Activated CD8-positive, alpha-beta memory T cell treated with anti-CD3 and anti-CD28 coated beads, Interleukin-2, amount 10 ng/mL, durations not matched to agents 7 days and 5 days (primary cell): ENCODE measurements at regions not wholly inside any gene's neighbourhood (a gene's known extent, or its start where the extent isn't known, plus 50 kb on each side); places are given as distances from the start of the nearest gene placed in this dataset.
A peak's percentile ranks its signal among the peaks of the same experiment; 100 is the strongest.
"Not testable (repeated sequence)": the region's sequence is repeated elsewhere in the genome, so short reads cannot be mapped to it uniquely, and the experiment has no call there.

Source experiments
- ATAC-seq: fragments of 150-1000 bp; cut with Tn5 transposase; one replicate; pipeline ENCODE4 v1.10.0; 2021; ENCODE audit warnings: moderate library complexity
- CTCF ChIA-PET: fragments of 350-600 bp; sonication (Branson Sonifier 250); formaldehyde crosslinking; loops from one replicate; lab custom pipeline; 2021; ENCODE audit warnings: antibody characterized with exemption; lab: Charles Lee
- DNase-seq: peaks from one replicate; pipeline ENCODE4 v3.0.0-alpha.2; 2020
- H3K27ac Mint-ChIP-seq: one replicate; pipeline ENCODE4 v1.8.0; 2021; ENCODE audit warnings: mild to moderate bottlenecking, mixed read lengths
- H3K27me3 Mint-ChIP-seq: one replicate; pipeline ENCODE4 v1.8.0; 2021; ENCODE audit warnings: mixed read lengths
- H3K36me3 Mint-ChIP-seq: one replicate; pipeline ENCODE4 v1.8.0; 2021; ENCODE audit warnings: mild to moderate bottlenecking, mixed read lengths
- H3K4me1 Mint-ChIP-seq: one replicate; pipeline ENCODE4 v1.8.0; 2021; ENCODE audit warnings: mixed read lengths
- H3K4me3 Mint-ChIP-seq: one replicate; pipeline ENCODE4 v1.8.0; 2021; ENCODE audit warnings: mild to moderate bottlenecking, moderate library complexity, mixed read lengths
- H3K9me3 Mint-ChIP-seq: one replicate; pipeline ENCODE4 v1.8.0; 2022; ENCODE audit warnings: low read depth, mixed read lengths

GRCh38 chr13:32828711-32829110, 187.5 kb upstream of the KL start:
- H3K9me3 Mint-ChIP-seq: peaks cover 4% of the 10 kb centered on the region
- no peak overlapping the region for H3K27ac Mint-ChIP-seq
- peaks cover 10% of the 10 kb centered on the region for H3K4me1 Mint-ChIP-seq
- ATAC-seq: no peak
- CTCF ChIA-PET: no interaction called here
- no peak overlapping the region for H3K4me3 Mint-ChIP-seq
- peaks cover 12% of the 10 kb centered on the region for H3K27me3 Mint-ChIP-seq
- H3K36me3 Mint-ChIP-seq: peaks cover 2% of the 10 kb centered on the region
- DNase-seq: no peak

GRCh38 chr13:32829269-32829668, 187.0 kb upstream of the KL start:
- ATAC-seq: no peak
- peaks cover 7% of the 10 kb centered on the region for H3K9me3 Mint-ChIP-seq
- no peak for DNase-seq
- H3K27me3 Mint-ChIP-seq: peaks cover 12% of the 10 kb centered on the region
- CTCF ChIA-PET: interaction anchor here (1.0 kb wide), 1 partner anchor 10 kb away, joined by 3 read pairs; no protein-coding TSS in a partner anchor
- no peak overlapping the region for H3K27ac Mint-ChIP-seq
- no peak overlapping the region for H3K4me3 Mint-ChIP-seq
- H3K36me3 Mint-ChIP-seq: peaks cover 3% of the 10 kb centered on the region
- H3K4me1 Mint-ChIP-seq: peaks cover 10% of the 10 kb centered on the region

- peaks cover 7% of the 10 kb centered on the region for H3K9me3 Mint-ChIP-seq
- peaks cover 3% of the 10 kb centered on the region for H3K36me3 Mint-ChIP-seq
- CTCF ChIA-PET: interaction anchor here (1.0 kb wide), 1 partner anchor 9 kb away, joined by 3 read pairs; no protein-coding TSS in a partner anchor
These were observed 186.4 kb upstream of the KL start for GRCh38 chr13:32829676-32830335.

GRCh38 chr13:32830336-32831031, 185.7 kb upstream of the KL start:
- ATAC-seq (no peak), DNase-seq (no peak)
- CTCF ChIA-PET: interaction anchor here (1.0 kb wide), 1 partner anchor 9 kb away, joined by 3 read pairs; no protein-coding TSS in a partner anchor
- Mint-ChIP-seq H3K27me3 (peaks cover 13% of the 10 kb centered on the region), H3K4me3 (no peak overlapping the region), H3K36me3 (peaks cover 4% of the 10 kb centered on the region), H3K4me1 (peaks cover 10% of the 10 kb centered on the region), H3K9me3 (peaks cover 7% of the 10 kb centered on the region), H3K27ac (no peak overlapping the region)

More at GRCh38 chr13:32829676-32830335, 186.4 kb upstream of the KL start:
- ATAC-seq (no peak), DNase-seq (no peak)
- no peak overlapping the region for H3K27ac Mint-ChIP-seq
- H3K27me3 Mint-ChIP-seq: peaks cover 12% of the 10 kb centered on the region
- peaks cover 10% of the 10 kb centered on the region for H3K4me1 Mint-ChIP-seq
- H3K4me3 Mint-ChIP-seq: no peak overlapping the region

- H3K36me3 Mint-ChIP-seq: peaks cover 20% of the 10 kb centered on the region
- H3K4me3 Mint-ChIP-seq: no peak overlapping the region
- DNase-seq: no peak
- no peak for ATAC-seq
- H3K27me3 Mint-ChIP-seq: peaks cover 12% of the 10 kb centered on the region
- H3K4me1 Mint-ChIP-seq: peaks cover 35% of the 10 kb centered on the region
- H3K27ac Mint-ChIP-seq: no peak overlapping the region
- CTCF ChIA-PET: no interaction called here
- H3K9me3 Mint-ChIP-seq: peaks cover 8% of the 10 kb centered on the region
These were observed 178.8 kb upstream of the KL start for GRCh38 chr13:32837307-32837972.

- H3K36me3 Mint-ChIP-seq: peaks cover 25% of the 10 kb centered on the region
- DNase-seq (no peak), ATAC-seq (no peak)
- H3K27ac Mint-ChIP-seq: peak overlapping the region; percentile 31
- peaks cover 9% of the 10 kb centered on the region for H3K27me3 Mint-ChIP-seq
- CTCF ChIA-PET: interaction anchor here (1.2 to 1.3 kb wide), 2 partner anchors 8 to 257 kb away, joined by 3 to 4 read pairs; no protein-coding TSS in a partner anchor
- no peak overlapping the region for H3K4me3 Mint-ChIP-seq
- H3K9me3 Mint-ChIP-seq: peaks cover 6% of the 10 kb centered on the region
- H3K4me1 Mint-ChIP-seq: peaks cover 35% of the 10 kb centered on the region
These were observed 178.0 kb upstream of the KL start for GRCh38 chr13:32837973-32838927.

- ATAC-seq (peak; percentile 51), DNase-seq (no peak)
- peaks cover 35% of the 10 kb centered on the region for H3K4me1 Mint-ChIP-seq
- H3K27me3 Mint-ChIP-seq: peaks cover 9% of the 10 kb centered on the region
- H3K9me3 Mint-ChIP-seq: peaks cover 3% of the 10 kb centered on the region
- CTCF ChIA-PET: interaction anchor here (1.2 to 1.3 kb wide), 2 partner anchors 9 to 257 kb away, joined by 3 to 4 read pairs; no protein-coding TSS in a partner anchor
- peaks cover 22% of the 10 kb centered on the region for H3K36me3 Mint-ChIP-seq
- H3K27ac Mint-ChIP-seq: peak overlapping the region; percentile 31
- no peak overlapping the region for H3K4me3 Mint-ChIP-seq
These were observed 177.3 kb upstream of the KL start for GRCh38 chr13:32838945-32839344.

DNA sequence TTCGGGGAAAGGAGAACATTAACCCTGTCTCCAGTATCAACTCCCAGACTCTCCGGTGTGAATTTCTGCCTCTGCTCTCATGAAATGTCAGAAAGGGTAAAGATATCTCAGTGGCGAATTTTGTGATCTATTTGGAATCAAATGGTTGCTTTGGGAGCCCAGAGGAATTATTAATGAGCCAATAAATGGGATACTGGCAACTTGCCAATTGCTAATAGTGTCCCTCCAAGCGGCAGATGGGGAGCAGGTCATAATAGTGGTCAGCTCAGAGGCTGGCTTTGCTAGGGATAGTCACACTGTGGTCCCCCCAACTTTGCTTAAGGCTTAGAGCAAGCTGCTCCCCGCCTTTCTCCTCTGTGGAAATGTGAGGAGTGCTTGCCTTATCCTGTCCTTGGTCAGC, 176.1 kb upstream of the KL start:
- ATAC-seq (no peak), DNase-seq (no peak)
- CTCF ChIA-PET: no interaction called here
- Mint-ChIP-seq H3K4me3 (no peak overlapping the region), H3K36me3 (peaks cover 27% of the 10 kb centered on the region), H3K27me3 (peaks cover 9% of the 10 kb centered on the region), H3K27ac (no peak overlapping the region), H3K9me3 (peaks cover 5% of the 10 kb centered on the region), H3K4me1 (peaks cover 35% of the 10 kb centered on the region)

GRCh38 chr13:32840989-32841713, 175.1 kb upstream of the KL start:
- Mint-ChIP-seq H3K4me3 (no peak overlapping the region), H3K4me1 (peaks cover 35% of the 10 kb centered on the region), H3K27me3 (peaks cover 8% of the 10 kb centered on the region), H3K9me3 (peaks cover 5% of the 10 kb centered on the region), H3K27ac (no peak overlapping the region), H3K36me3 (peaks cover 20% of the 10 kb centered on the region)
- DNase-seq: peak; percentile 52
- peak; percentile 81 for ATAC-seq
- CTCF ChIA-PET: no interaction called here

- Mint-ChIP-seq H3K27me3 (peaks cover 38% of the 10 kb centered on the region), H3K9me3 (peaks cover 5% of the 10 kb centered on the region), H3K4me3 (no peak overlapping the region), H3K27ac (no peak overlapping the region), H3K36me3 (peaks cover 14% of the 10 kb centered on the region), H3K4me1 (peaks cover 4% of the 10 kb centered on the region)
- CTCF ChIA-PET: interaction anchor here (0.6 kb wide), 1 partner anchor 201 kb away, joined by 3 read pairs; no protein-coding TSS in a partner anchor
- no peak for DNase-seq
- ATAC-seq: no peak
These were observed 170.0 kb upstream of the KL start for GRCh38 chr13:32845952-32846950.

DNA sequence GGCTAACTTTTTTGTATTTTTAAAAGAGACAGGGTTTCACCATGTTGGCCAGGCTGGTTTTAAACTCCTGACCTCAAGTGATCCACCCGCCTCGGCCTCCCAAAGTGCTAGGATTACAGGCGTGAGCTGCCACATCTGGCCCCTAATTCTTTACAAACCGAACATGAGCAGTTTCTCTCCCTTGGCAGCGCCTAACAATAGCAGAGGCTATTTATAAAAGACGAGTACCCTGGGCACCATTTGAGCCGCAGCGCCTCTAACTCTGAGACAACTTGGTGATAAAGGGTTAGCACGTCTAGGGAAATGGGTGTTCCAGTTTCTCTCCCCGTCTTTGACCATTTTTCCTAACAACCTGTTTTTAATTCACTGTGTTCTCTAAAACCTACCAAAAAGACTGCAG, 168.2 kb upstream of the KL start:
- CTCF ChIA-PET, H3K9me3 Mint-ChIP-seq, H3K27ac Mint-ChIP-seq, H3K4me3 Mint-ChIP-seq, ATAC-seq, DNase-seq, H3K36me3 Mint-ChIP-seq, H3K4me1 Mint-ChIP-seq: not testable (repeated sequence)
- H3K27me3 Mint-ChIP-seq: peaks cover 48% of the 10 kb centered on the region
